Neural cell (in vitro differentiated cells): ENCODE measurements at regions not wholly inside any gene's neighbourhood (a gene's known extent, or its start where the extent isn't known, plus 50 kb on each side); places are given as distances from the start of the nearest gene placed in this dataset.

Experiments used
- EP300 ChIP-seq: fragments of 450-650 bp; conservative IDR thresholded peaks from 2 replicates; pipeline ENCODE4 v1.6.1; 2014; ENCODE audit warnings: antibody characterized with exemption, mild to moderate bottlenecking, moderate library complexity; ENCODE audit not compliant: poor library complexity, severe bottlenecking
- EZH2 ChIP-seq: fragments of 200-600, 300-800 bp; shearing (Covaris generic), sonication (generic); IDR thresholded peaks from 2 replicates; pipeline ENCODE4 v1.6.1; 2014; ENCODE audit warnings: antibody characterized with exemption, low read length, borderline replicate concordance, mild to moderate bottlenecking; ENCODE audit not compliant: insufficient read depth, poor library complexity, severe bottlenecking
- MXI1 ChIP-seq: fragments of 450-650 bp; conservative IDR thresholded peaks from 2 replicates; pipeline ENCODE4 v1.6.1; 2014; ENCODE audit warnings: antibody characterized with exemption, mild to moderate bottlenecking; ENCODE audit not compliant: poor library complexity, severe bottlenecking
- SMC3 ChIP-seq: fragments of 450-650 bp; conservative IDR thresholded peaks from 2 replicates; pipeline ENCODE4 v1.6.1; 2014; ENCODE audit warnings: antibody characterized with exemption, mild to moderate bottlenecking, moderate library complexity; ENCODE audit not compliant: poor library complexity
- TAF1 ChIP-seq: IDR thresholded peaks from 2 replicates; pipeline ENCODE4 v1.6.1; 2012; ENCODE audit warnings: low read depth
- TF ChIP-seq, protein P1 (sequence below): fragments of 450-650 bp; IDR thresholded peaks from 2 replicates; pipeline ENCODE4 v1.5.1; 2014; ENCODE audit warnings: antibody characterized with exemption, mild to moderate bottlenecking, moderate library complexity; ENCODE audit not compliant: poor library complexity, severe bottlenecking
- TF ChIP-seq, protein P2 (sequence below): IDR thresholded peaks from 2 replicates; pipeline ENCODE4 v1.6.1; 2012; ENCODE audit warnings: borderline replicate concordance

DNA sequence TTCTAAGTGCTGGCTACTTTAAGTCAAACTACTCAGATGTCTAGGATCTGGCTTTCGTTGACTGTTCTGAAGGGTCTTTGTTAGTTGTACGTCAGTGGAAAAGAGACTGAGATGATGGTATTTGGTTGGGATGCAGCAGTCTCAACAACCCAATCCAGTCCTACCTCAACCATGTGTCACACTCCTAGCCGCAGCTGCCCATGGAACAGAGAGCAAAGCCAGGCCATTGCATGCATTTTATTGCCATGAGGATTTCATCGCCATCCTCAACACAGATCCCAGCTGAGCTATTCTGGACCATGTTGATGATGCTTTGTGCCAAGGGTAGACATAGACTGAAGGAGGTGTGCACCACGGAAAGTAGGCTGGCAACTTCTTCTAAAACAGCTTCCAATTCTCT lies 97.3 kb upstream of the STK39 start:
- TF ChIP-seq, protein P1, sequence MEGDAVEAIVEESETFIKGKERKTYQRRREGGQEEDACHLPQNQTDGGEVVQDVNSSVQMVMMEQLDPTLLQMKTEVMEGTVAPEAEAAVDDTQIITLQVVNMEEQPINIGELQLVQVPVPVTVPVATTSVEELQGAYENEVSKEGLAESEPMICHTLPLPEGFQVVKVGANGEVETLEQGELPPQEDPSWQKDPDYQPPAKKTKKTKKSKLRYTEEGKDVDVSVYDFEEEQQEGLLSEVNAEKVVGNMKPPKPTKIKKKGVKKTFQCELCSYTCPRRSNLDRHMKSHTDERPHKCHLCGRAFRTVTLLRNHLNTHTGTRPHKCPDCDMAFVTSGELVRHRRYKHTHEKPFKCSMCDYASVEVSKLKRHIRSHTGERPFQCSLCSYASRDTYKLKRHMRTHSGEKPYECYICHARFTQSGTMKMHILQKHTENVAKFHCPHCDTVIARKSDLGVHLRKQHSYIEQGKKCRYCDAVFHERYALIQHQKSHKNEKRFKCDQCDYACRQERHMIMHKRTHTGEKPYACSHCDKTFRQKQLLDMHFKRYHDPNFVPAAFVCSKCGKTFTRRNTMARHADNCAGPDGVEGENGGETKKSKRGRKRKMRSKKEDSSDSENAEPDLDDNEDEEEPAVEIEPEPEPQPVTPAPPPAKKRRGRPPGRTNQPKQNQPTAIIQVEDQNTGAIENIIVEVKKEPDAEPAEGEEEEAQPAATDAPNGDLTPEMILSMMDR, result no peak
- TF ChIP-seq, protein P2, sequence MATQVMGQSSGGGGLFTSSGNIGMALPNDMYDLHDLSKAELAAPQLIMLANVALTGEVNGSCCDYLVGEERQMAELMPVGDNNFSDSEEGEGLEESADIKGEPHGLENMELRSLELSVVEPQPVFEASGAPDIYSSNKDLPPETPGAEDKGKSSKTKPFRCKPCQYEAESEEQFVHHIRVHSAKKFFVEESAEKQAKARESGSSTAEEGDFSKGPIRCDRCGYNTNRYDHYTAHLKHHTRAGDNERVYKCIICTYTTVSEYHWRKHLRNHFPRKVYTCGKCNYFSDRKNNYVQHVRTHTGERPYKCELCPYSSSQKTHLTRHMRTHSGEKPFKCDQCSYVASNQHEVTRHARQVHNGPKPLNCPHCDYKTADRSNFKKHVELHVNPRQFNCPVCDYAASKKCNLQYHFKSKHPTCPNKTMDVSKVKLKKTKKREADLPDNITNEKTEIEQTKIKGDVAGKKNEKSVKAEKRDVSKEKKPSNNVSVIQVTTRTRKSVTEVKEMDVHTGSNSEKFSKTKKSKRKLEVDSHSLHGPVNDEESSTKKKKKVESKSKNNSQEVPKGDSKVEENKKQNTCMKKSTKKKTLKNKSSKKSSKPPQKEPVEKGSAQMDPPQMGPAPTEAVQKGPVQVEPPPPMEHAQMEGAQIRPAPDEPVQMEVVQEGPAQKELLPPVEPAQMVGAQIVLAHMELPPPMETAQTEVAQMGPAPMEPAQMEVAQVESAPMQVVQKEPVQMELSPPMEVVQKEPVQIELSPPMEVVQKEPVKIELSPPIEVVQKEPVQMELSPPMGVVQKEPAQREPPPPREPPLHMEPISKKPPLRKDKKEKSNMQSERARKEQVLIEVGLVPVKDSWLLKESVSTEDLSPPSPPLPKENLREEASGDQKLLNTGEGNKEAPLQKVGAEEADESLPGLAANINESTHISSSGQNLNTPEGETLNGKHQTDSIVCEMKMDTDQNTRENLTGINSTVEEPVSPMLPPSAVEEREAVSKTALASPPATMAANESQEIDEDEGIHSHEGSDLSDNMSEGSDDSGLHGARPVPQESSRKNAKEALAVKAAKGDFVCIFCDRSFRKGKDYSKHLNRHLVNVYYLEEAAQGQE, result no peak
- no peak for TF ChIP-seq EZH2
- no peak for TF ChIP-seq MXI1
- no peak for TF ChIP-seq EP300
- TF ChIP-seq TAF1, result no peak
- no peak for TF ChIP-seq SMC3
